Mesenchymal stem cell (in vitro differentiated cells and primary cell): ENCODE measurements at regions not wholly inside any gene's neighbourhood (a gene's known extent, or its start where the extent isn't known, plus 50 kb on each side); places are given as distances from the start of the nearest gene placed in this dataset.

Experiments used
- DNase-seq: peaks from one replicate; pipeline ENCODE4 v3.0.0-alpha.2; 2013
- H2AFZ ChIP-seq: one replicate; pipeline ENCODE4 v1.6.1; 2013; ENCODE audit warnings: low read depth, mild to moderate bottlenecking, control low read depth, inconsistent platforms, low read length, moderate library complexity
- H2AK5ac ChIP-seq: 2 replicates; pipeline ENCODE4 v1.6.1; 2013; ENCODE audit warnings: low read length, moderate library complexity, mild to moderate bottlenecking, inconsistent platforms; ENCODE audit not compliant: severe bottlenecking
- H2BK120ac ChIP-seq: one replicate; pipeline ENCODE4 v1.6.1; 2013; ENCODE audit warnings: low read depth, mild to moderate bottlenecking, inconsistent platforms, low read length, moderate library complexity
- H2BK12ac ChIP-seq, 2 experiments: one replicate each; pipeline ENCODE4 v1.6.1; 2013; ENCODE audit warnings: inconsistent platforms in 2 of 2, low read length in 2 of 2, mild to moderate bottlenecking in 2 of 2, moderate library complexity in 2 of 2, control low read depth in 1 of 2
- H2BK15ac ChIP-seq: one replicate; pipeline ENCODE4 v1.6.1; 2013; ENCODE audit warnings: mild to moderate bottlenecking, low read depth, inconsistent platforms; ENCODE audit not compliant: poor library complexity, severe bottlenecking
- H2BK5ac ChIP-seq: 2 replicates; pipeline ENCODE4 v1.6.1; 2013; ENCODE audit warnings: low read depth, mild to moderate bottlenecking, low read length, control low read depth, inconsistent platforms; ENCODE audit not compliant: poor library complexity, severe bottlenecking
- H3K14ac ChIP-seq, 2 experiments: one replicate each; pipeline ENCODE4 v1.6.1; 2013; ENCODE audit warnings: inconsistent platforms in 2 of 2, low read length in 2 of 2, control low read depth in 1 of 2, mild to moderate bottlenecking in 1 of 2, moderate library complexity in 1 of 2
- H3K18ac ChIP-seq, 2 experiments: one replicate each; pipeline ENCODE4 v1.6.1; 2013; ENCODE audit warnings: inconsistent platforms in 2 of 2, low read length in 2 of 2, control low read depth in 1 of 2, low read depth in 1 of 2, mild to moderate bottlenecking in 1 of 2
- H3K23ac ChIP-seq, 2 experiments: one replicate each; pipeline ENCODE4 v1.6.1; 2013; ENCODE audit warnings: inconsistent platforms in 2 of 2, low read length in 2 of 2, mild to moderate bottlenecking in 2 of 2, moderate library complexity in 2 of 2, control low read depth in 1 of 2
- H3K27ac ChIP-seq: 2 replicates; pipeline ENCODE4 v1.5.1; 2013; ENCODE audit warnings: mild to moderate bottlenecking, moderate library complexity, low read length, control low read depth, inconsistent platforms; ENCODE audit not compliant: poor library complexity, severe bottlenecking
- H3K27me3 ChIP-seq, 2 experiments: 2 replicates each; pipeline versions ENCODE4 v1.6.1 to v1.7.0; 2013; ENCODE audit warnings: low read length in 2 of 2, mild to moderate bottlenecking in 2 of 2, moderate library complexity in 2 of 2, control low read depth in 1 of 2, inconsistent platforms in 1 of 2; ENCODE audit not compliant: control insufficient read depth in 1 of 2, insufficient read depth in 1 of 2
- H3K36me3 ChIP-seq, 2 experiments: 2 replicates each; pipeline versions ENCODE4 v1.6.1 to v1.7.0; 2013; ENCODE audit warnings: low read length in 2 of 2, control low read depth in 1 of 2, inconsistent platforms in 1 of 2, low read depth in 1 of 2, mild to moderate bottlenecking in 1 of 2; ENCODE audit not compliant: insufficient read depth in 2 of 2, control insufficient read depth in 1 of 2
- H3K4ac ChIP-seq, 2 experiments: one replicate each; pipeline ENCODE4 v1.6.1; 2013; ENCODE audit warnings: inconsistent platforms in 2 of 2, low read length in 2 of 2, mild to moderate bottlenecking in 2 of 2, moderate library complexity in 2 of 2, control low read depth in 1 of 2, low read depth in 1 of 2
- H3K4me1 ChIP-seq: 2 replicates; pipeline ENCODE4 v1.6.1; 2013; ENCODE audit warnings: low read depth, low read length, control low read depth; ENCODE audit not compliant: control insufficient read depth, insufficient read depth
- H3K4me2 ChIP-seq: 2 replicates; pipeline ENCODE4 v1.6.1; 2013; ENCODE audit warnings: low read length, mild to moderate bottlenecking, inconsistent platforms; ENCODE audit not compliant: poor library complexity, severe bottlenecking
- H3K4me3 ChIP-seq, 2 experiments: 2 replicates each; pipeline versions ENCODE4 v1.5.1 to v1.7.0; 2013; ENCODE audit warnings: low read length in 2 of 2, mild to moderate bottlenecking in 2 of 2, control low read depth in 1 of 2, low read depth in 1 of 2; ENCODE audit not compliant: insufficient read depth in 1 of 2
- H3K79me1 ChIP-seq: replicated peaks from 2 replicates; pipeline ENCODE4 v1.6.1; 2013; ENCODE audit warnings: mild to moderate bottlenecking, control low read depth, low read length, inconsistent platforms; ENCODE audit not compliant: poor library complexity, severe bottlenecking
- H3K9ac ChIP-seq: 2 replicates; pipeline ENCODE4 v1.7.0; 2013; ENCODE audit warnings: mild to moderate bottlenecking, low read length, moderate library complexity
- H3K9me3 ChIP-seq: 2 replicates; pipeline ENCODE4 v1.7.0; 2013; ENCODE audit warnings: mild to moderate bottlenecking, low read length; ENCODE audit not compliant: control insufficient read depth
- H4K8ac ChIP-seq: one replicate; pipeline ENCODE4 v1.6.1; 2013; ENCODE audit warnings: inconsistent platforms, mild to moderate bottlenecking, low read length, moderate library complexity
- H4K91ac ChIP-seq: one replicate; pipeline ENCODE4 v1.6.1; 2013; ENCODE audit warnings: mild to moderate bottlenecking, low read length, inconsistent platforms
- WGBS: methylation state at CpG from one replicate; pipeline ENCODE4 v1.1.7; 2013; ENCODE audit warnings: mixed read lengths; 5-methylcytosine and 5-hydroxymethylcytosine counted together

DNA sequence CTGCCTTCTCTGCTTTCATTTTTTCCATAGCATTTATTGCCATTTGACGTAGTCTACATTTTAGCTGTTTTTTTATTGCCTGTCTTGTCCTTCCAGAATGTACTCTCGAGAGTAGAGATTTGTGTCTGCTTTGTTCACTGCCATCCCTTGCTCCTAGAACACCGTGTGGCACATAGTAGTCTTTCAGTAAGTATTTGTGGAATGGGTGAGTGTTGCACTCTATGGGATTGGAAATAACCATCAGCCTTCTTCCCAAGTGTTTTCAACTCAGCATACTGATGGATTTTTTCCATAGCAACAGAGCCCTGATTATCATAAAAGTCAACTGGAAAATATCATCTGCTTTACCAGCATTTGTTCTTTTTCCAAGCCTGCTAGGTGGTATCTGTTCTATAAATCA lies 462.6 kb downstream of the ENC1 start:
- Histone ChIP-seq H2BK15ac (no peak overlapping the region), H3K4ac (no peak overlapping the region), H4K8ac (no peak overlapping the region), H3K4me1 (peaks cover 6% of the 10 kb centered on the region), H3K79me1 (no peaks in the 10 kb centered on the region), H3K27me3 (peaks cover 0 to 20% of the 10 kb centered on the region in 2 experiments), H2AK5ac (no peak overlapping the region), H3K18ac (no peak overlapping the region), H2BK120ac (no peak overlapping the region), H3K9ac (no peak overlapping the region), H3K9me3 (no peaks in the 10 kb centered on the region), H3K4me3 (no peak overlapping the region), H3K4me2 (no peak overlapping the region), H2AFZ (no peak overlapping the region), H3K36me3 (no peaks in the 10 kb centered on the region), H4K91ac (no peak overlapping the region), H2BK5ac (no peak overlapping the region), H2BK12ac (no peak overlapping the region), H3K27ac (no peak overlapping the region), H3K14ac (no peak overlapping the region), H3K23ac (no peak overlapping the region)
- DNase-seq: no peak
- 89% methylated on average over 3 of the region's 3 CpGs for WGBS

GRCh38 chr5:74174366-74174765 lies 466.2 kb downstream of the ENC1 start:
- DNase-seq: no peak
- Histone ChIP-seq H3K9me3 (no peaks in the 10 kb centered on the region), H3K4ac (no peak overlapping the region), H2BK5ac (no peak overlapping the region), H2AK5ac (no peak overlapping the region), H3K4me2 (no peak overlapping the region), H3K36me3 (no peaks in the 10 kb centered on the region), H3K4me1 (peaks cover 7% of the 10 kb centered on the region), H2BK120ac (no peak overlapping the region), H3K27me3 (peaks cover 0 to 26% of the 10 kb centered on the region in 2 experiments), H4K91ac (no peak overlapping the region), H3K27ac (no peak overlapping the region), H2BK15ac (no peak overlapping the region), H3K23ac (no peak overlapping the region), H2AFZ (no peak overlapping the region), H3K9ac (no peak overlapping the region), H4K8ac (no peak overlapping the region), H3K14ac (no peak overlapping the region), H3K18ac (no peak overlapping the region), H2BK12ac (no peak overlapping the region), H3K79me1 (no peaks in the 10 kb centered on the region), H3K4me3 (no peak overlapping the region)
- WGBS: 90% methylated on average over 1 of the region's 1 CpG

DNA sequence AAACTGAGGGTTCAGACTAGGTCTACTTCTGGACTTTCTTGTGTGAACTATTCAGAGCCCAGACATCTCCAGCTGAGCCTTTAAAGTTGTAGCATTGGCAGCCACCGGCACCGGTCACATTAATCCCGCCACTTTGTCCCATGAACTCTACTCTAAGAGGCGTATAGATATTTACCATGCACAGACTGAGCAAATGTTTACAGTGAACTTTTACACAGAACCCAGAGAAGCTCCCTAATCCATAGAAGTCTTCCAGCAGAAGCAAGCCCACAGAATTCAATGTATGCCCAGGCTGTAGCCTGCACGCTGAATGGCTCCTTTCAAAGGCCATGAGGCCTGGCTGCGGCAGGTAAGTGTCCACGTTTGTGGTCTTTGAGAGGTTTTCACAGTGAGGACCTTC lies 466.9 kb downstream of the ENC1 start:
- no peak overlapping the region for H3K4ac ChIP-seq
- no peak overlapping the region for H3K18ac ChIP-seq
- H3K4me3 ChIP-seq: no peak overlapping the region
- no peak for DNase-seq
- peaks cover 7% of the 10 kb centered on the region for H3K4me1 ChIP-seq
- H3K27me3 ChIP-seq: peaks cover 0 to 26% of the 10 kb centered on the region in 2 experiments
- H4K91ac ChIP-seq: no peak overlapping the region
- H3K27ac ChIP-seq: no peak overlapping the region
- no peaks in the 10 kb centered on the region for H3K9me3 ChIP-seq
- H3K4me2 ChIP-seq: no peak overlapping the region
- no peak overlapping the region for H2BK120ac ChIP-seq
- no peak overlapping the region for H4K8ac ChIP-seq
- peak overlapping the region; percentile 41 for H2AK5ac ChIP-seq
- WGBS: 98% methylated on average over 6 of the region's 7 CpGs
- no peak overlapping the region for H2BK12ac ChIP-seq
- H3K9ac ChIP-seq: no peak overlapping the region
- no peak overlapping the region for H3K14ac ChIP-seq
- no peaks in the 10 kb centered on the region for H3K36me3 ChIP-seq
- H3K23ac ChIP-seq: no peak overlapping the region
- H2BK5ac ChIP-seq: no peak overlapping the region
- H3K79me1 ChIP-seq: no peaks in the 10 kb centered on the region
- no peak overlapping the region for H2BK15ac ChIP-seq
- no peak overlapping the region for H2AFZ ChIP-seq

DNA sequence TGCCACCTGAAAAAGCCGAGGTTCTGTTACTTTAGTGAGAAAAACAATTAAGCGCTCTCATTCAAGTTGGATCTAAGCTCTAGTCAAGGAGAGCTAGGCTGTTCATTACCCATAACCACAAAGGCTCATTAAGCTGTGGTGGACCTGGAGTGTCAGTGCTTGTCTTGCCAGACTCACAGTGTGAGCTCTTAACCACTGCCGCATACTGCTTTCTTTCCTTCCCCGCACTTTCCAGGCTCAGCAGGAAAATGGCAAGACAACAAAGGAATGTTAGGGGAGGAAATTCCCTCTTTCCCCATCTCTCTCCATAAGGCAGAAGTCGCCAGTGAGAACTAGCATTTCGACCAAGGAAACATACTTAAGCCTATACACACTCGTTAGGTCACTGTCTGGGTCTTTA lies 467.3 kb downstream of the ENC1 start:
- Histone ChIP-seq H2BK5ac (no peak overlapping the region), H3K23ac (no peak overlapping the region), H3K4me3 (no peak overlapping the region), H3K36me3 (no peaks in the 10 kb centered on the region), H3K9me3 (no peaks in the 10 kb centered on the region), H3K27ac (no peak overlapping the region), H2AK5ac (no peak overlapping the region), H2BK15ac (no peak overlapping the region), H2BK12ac (no peak overlapping the region), H3K14ac (no peak overlapping the region), H3K4me2 (no peak overlapping the region), H2AFZ (no peak overlapping the region), H3K18ac (no peak overlapping the region), H3K79me1 (no peaks in the 10 kb centered on the region), H3K9ac (no peak overlapping the region), H3K27me3 (peaks cover 0 to 26% of the 10 kb centered on the region in 2 experiments), H3K4ac (no peak overlapping the region), H2BK120ac (no peak overlapping the region), H3K4me1 (peaks cover 6% of the 10 kb centered on the region), H4K91ac (no peak overlapping the region), H4K8ac (no peak overlapping the region)
- 60% methylated on average over 7 of the region's 7 CpGs for WGBS
- peak; percentile 17 for DNase-seq
